T1000 (cell line): ENCODE measurements at regions not wholly inside any gene's neighbourhood (a gene's known extent, or its start where the extent isn't known, plus 50 kb on each side); places are given as distances from the start of the nearest gene placed in this dataset.
"Not testable (repeated sequence)": the region's sequence is repeated elsewhere in the genome, so short reads cannot be mapped to it uniquely, and the experiment has no call there.

Source experiments
- DNase-seq: peaks from one replicate; lab custom pipeline; 2025; ENCODE audit warnings: mixed read lengths; lab: John Stamatoyannopoulos, UW

DNA sequence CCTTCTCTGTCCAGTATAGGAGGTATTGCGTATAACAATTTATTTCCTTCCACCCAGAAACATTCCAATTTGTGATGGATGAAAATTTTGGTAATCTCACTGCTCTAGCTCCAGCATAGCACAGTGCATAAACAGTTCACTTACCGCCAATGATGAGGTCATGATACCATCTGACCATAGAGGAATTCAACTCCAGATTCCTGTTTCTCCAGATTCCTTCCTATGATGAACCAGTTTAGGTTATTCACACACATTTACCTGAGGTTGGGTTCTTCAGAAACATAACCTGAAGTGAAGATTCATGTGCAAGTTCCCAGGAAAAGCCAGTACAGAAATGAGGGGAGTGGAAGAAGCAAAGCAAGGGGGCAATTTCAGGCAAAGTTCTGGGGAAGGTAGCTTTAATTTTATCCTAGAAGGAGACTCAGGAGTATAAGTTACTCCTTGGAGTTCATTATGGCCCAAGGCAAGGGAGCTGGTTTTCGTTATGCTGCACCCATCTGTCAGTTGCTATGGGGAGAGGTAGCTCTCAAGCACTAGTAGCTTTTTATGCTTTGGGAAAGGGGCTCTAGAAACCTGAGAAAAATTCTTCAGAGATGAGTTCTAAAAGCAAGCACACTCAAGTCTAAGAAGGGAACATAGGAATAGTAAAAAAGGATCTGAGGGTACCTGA is 121.6 kb downstream of the CASP12 start:
- no peak for DNase-seq

DNA sequence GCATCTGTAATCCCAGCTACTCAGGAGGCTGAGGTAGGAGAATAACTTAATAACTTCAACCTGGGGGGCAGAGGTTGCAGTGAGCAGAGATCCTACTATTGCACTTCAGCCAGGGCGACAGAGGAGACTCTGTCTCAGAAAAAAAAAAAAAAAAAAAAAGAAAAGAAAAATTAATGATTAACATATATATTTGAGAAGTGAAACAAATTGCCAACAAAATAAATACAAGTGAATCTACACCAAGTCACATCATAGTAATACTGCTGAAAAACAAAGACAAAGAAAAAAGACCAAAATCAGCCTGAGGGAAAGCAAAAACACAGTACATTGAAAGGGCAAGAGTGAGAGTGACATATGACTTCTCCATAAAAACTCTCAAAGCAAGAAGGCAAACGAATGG is 123.7 kb downstream of the CASP12 start:
- no peak for DNase-seq

DNA sequence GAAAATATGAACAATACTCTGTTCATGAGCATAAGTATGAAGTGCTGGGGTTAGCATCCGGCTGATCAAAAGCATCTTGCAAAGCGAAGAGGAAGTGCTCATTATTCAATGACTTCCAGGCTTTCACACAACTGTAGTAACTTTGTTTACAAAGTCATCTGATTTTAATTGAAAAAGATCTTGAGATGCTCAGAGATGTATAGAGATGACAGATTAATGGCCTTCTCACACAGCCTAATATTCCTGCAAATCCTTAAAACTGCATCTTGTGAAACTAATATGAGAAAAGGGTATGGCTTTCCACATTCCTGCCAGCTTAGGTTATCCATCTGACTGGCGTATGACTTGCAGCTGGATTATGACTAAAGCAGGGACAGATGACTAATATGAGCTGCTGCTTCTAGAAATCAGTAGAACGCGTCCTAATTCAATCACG is 125.4 kb downstream of the CASP12 start:
- no peak for DNase-seq

DNA sequence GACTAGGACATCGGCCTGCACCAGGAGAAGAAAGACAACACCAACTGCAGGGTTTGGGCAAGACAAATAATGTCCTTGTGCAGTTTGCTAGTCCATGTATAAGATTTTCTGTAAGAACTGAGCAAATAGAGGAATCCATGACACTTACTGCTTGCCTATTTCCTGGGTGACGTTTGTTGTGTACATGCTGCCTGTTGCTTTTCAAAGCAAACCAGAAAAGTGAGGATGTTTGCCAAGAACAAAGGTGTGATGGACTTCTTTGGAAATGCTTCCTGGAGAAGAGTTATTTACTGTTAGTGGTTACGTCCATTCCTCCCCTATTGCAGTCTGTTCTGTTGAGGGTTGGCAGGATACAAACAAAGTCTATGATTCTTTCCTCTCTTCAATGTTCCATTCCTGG is 126.5 kb downstream of the CASP12 start:
- DNase-seq, result no peak

GRCh38 chr11:104771046-104771445 is 127.2 kb downstream of the CASP12 start:
- not testable (repeated sequence) for DNase-seq

DNA sequence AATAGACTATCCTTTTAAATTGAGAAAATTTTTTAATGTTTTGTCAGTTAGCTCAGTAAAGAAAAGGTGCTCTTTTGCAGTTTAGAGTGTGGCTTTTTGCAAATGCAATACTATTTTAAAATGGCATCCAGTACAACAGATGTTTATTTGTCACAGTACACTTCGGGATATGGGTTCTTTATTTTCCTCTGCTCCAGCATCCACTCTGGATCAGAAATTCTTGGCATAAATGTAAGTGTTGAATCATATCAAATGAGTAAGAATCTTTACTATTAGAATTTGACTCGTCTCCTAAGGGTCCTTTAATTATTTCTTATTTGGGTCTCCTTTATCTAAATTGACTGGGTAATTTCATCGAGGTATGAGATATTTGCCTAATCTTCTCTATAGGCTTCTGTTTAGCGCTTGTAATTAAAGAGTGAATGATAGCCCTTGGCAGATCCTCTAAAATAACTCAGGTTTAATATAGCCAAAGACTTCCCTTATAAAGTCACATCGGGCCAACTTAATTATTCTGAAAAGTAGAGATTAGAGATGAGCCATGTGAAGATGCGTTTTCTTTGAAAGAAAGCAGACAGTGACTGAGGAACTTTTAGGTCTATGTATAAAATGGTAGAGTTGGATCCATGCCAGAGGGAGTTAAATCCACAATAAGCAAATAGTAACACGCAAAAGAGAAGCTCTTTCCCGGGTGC is 132.7 kb downstream of the CASP12 start:
- DNase-seq, result no peak

DNA sequence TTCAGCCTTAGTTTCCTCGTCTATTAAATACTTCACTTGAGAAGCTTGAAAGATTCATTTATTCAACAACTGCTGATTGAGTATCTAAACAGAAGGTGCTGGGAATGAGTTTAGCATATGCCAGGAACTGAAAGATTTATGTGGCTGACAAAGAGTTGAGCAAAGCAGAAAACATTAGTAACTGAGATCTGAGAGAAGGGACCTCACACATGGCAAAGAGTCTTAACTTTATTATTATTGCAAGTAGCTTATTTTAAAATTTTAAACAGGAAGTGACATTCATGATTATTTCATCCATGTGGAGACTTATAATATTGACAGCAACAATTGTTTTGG is 133.6 kb downstream of the CASP12 start:
- DNase-seq, result no peak

GRCh38 chr11:104763930-104764709 is 134.1 kb downstream of the CASP12 start:
- DNase-seq, result no peak

- DNase-seq, result no peak
Measured at GRCh38 chr11:104761511-104761910, 136.7 kb downstream of the CASP12 start.

DNA sequence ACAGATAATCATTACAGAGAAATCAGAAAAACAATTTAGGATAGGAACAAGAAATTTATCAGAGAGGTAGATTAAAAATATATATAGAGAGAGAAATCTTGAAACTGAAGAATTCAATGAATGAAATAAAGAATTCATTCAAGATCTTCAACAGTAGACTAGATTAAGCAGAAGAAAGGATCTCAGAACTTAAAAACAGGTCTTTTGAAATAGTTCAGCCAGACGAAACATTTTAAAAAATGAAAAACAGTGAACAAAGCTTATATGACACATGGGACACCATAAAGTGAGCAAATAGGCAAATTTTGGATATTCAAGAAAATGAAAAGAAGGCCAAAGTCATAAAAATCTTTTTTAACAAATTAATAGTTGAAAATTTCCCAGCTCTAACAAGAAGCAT is 138.8 kb downstream of the CASP12 start:
- no peak for DNase-seq

DNA sequence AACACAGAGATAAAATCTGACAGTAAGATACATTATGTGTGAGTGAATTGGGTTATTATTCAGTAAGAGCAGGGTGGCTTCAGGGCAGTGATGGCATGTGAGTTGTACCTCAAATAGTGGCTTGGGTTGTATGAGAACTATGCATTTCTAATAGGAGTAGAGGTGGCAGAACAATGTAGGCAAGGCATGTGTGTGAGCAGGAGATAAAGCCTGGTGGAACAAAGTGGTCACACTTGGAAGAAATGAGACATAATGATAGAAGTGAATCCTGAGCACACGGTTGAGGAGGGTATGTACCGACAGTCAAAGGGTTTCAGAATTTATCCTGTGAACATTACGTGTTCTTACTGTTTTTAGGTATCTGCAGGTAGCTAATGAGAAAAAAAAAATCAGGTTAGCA is 159.3 kb downstream of the CASP12 start:
- DNase-seq, result no peak

DNA sequence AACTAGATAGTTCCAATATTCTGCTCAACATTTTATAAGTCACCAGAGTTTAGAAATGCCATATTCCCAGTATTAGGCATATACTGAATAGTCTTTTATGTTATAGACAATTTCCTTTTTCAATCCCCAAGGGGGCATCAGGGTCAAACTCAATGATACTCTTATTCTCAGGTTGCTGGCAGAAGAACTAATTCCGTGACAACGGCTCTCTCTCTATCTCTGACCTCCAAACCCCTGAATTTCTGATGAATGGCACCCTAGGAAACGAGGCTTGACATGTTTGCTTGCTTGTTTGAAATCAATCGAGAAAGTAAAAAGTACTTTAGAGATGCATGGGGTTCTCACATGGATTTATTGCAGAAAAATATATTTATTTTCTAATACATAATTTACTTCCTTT is 160.1 kb downstream of the CASP12 start:
- no peak for DNase-seq

- DNase-seq, result no peak
Measured at GRCh38 chr11:104736502-104736901, 161.8 kb downstream of the CASP12 start.

DNA sequence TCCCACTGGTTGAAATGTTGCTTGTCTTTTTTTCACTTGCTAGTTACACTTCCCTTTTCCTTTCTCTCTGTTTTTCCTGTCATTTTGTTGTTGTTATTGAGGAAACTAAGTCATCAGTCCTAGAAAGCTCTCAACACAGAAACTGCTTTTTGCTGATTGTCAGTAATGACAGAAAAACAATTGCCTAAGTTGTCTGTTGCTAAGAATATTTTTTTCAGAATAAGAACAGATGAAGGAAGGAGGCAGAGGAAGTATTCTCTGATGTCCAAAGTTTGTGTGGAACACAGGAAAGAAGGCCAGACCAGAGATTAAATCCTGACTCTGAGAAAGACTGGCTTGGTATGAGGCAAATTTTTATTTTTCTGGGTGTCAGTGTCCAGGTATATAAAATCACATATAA is 163.3 kb downstream of the CASP12 start:
- no peak for DNase-seq

GRCh38 chr11:104731890-104732289 is 166.4 kb downstream of the CASP12 start:
- no peak for DNase-seq

DNA sequence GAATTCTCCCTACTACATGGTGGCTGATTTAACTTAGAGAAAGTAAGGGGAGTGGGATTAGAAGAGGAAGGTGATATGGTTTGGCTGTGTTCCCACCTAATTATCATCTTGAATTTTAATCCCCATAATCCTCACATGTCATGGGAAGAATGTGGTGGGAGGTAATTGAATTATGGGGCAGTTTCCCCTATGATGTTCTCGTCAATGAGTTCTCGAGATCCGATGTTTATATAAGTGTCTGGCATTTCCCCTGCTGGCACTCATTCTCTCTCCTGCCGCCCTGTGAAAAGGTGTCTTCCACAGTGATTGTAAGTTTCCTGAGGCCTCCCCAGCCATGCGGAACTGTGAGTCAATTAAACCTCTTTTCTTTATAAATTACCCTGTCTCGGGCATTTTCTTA is 169.3 kb downstream of the CASP12 start:
- DNase-seq, result no peak

DNA sequence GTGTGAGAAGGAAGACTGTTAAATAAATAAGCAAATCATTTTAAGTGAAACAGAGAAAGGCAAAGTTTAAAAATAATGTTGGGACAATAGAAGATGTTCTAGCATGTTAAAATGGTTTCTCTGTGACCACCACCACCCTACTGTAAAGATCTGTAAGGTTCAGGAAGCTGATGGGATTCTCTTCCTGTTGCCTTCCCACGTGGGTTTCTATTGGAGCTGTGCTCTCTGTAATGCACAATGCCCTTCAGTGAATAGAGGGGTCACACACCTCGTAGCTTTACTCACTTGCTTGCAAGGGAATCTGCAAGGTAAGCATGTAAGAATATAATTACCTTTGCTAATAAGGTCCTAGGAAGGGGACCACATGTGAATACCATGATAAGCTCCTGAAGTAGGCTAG is 170.5 kb downstream of the CASP12 start:
- DNase-seq, result no peak

DNA sequence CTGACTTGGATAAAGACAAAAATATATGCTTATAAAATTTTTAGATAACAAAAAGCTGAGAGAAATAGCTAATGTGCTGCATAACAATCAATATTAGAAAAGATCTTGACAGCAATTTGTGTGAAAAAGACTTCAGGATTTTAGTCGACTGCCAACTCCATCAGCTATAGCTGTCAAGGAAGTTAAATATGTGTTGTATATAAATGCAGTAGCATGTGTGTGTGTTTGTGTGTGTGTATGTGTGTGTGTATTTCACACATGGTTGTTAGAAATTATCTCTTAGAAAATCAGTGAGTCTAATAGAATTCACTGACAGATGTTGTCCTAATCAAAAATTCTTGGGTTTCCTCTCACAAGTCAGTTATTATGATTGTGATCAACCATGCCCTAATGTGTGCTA is 171.2 kb downstream of the CASP12 start:
- no peak for DNase-seq

DNA sequence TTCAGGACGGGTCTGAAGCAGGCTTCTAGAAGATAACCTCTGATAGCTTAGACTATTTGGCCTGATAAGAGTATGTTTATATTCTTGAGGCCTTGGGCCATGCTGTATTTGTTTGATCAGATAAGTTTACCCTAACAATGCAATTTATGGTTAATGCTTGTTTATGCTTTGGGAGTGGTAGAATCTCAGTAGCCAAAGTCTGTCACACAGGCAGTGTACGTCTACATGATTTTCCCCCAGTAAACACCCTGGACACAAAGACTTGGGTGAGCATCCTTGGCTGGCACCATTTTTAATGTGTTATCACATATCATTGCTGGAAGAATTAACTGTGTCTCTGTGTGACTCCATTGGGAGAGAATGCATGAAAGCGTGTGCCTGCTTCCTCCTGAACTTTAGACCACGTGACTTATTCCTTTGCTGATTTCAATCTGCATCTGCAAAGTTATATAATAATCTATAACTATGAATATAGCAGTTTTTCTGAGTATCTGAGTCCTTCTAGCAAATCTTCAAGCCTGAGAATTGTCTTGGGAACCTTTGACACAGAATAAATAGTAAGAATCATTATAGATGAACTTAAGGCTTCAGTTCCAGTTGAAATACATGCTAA is 172.4 kb downstream of the CASP12 start:
- no peak for DNase-seq

DNA sequence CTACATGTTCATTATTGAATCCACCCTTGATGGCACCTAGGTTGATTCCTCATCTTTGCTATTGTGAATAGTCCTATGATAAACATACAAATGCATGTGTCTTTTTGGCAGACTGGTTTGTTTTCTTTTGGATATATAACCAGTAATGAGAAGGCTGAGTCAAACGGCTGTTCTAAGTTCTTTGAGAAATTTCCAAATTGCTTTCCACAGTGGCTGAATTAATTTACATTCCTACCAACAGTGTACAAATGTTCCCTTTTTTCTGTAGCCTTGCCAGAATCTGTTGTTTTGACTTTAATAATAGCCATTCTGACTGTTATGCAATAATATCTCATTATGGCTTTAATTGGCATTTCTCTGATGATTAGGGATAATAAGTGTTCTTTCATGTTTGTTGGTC is 184.9 kb downstream of the CASP12 start:
- DNase-seq, result no peak

- no peak for DNase-seq
Measured at GRCh38 chr11:104705490-104706190, 192.6 kb downstream of the CASP12 start.

- DNase-seq, result no peak
Measured at GRCh38 chr11:104704888-104705287, 193.4 kb downstream of the CASP12 start.
